Endothelial cell (in vitro differentiated cells): ENCODE measurements at regions not wholly inside any gene's neighbourhood (a gene's known extent, or its start where the extent isn't known, plus 50 kb on each side); places are given as distances from the start of the nearest gene placed in this dataset.

ENCODE experiments used
- DNase-seq: peaks from one replicate; pipeline ENCODE4 v3.0.0; 2021; ENCODE audit warnings: low spot score
- H3K27ac Mint-ChIP-seq: one replicate; pipeline ENCODE4 v1.8.0; 2021; ENCODE audit warnings: mixed read lengths, inconsistent platforms; ENCODE audit not compliant: unreplicated experiment
- H3K27me3 Mint-ChIP-seq: one replicate; pipeline ENCODE4 v1.8.0; 2021; ENCODE audit warnings: mild to moderate bottlenecking, moderate library complexity, mixed read lengths, inconsistent platforms; ENCODE audit not compliant: unreplicated experiment
- H3K36me3 Mint-ChIP-seq: one replicate; pipeline ENCODE4 v1.8.0; 2021; ENCODE audit warnings: mild to moderate bottlenecking, low read depth, mixed read lengths, inconsistent platforms; ENCODE audit not compliant: unreplicated experiment
- H3K4me1 Mint-ChIP-seq: one replicate; pipeline ENCODE4 v1.8.0; 2021; ENCODE audit warnings: mild to moderate bottlenecking, mixed read lengths, inconsistent platforms; ENCODE audit not compliant: unreplicated experiment
- H3K4me3 Mint-ChIP-seq: one replicate; pipeline ENCODE4 v1.8.0; 2021; ENCODE audit warnings: mild to moderate bottlenecking, mixed read lengths, inconsistent platforms; ENCODE audit not compliant: unreplicated experiment
- H3K9me3 Mint-ChIP-seq: one replicate; pipeline ENCODE4 v1.8.0; 2021; ENCODE audit warnings: mixed read lengths, inconsistent platforms; ENCODE audit not compliant: unreplicated experiment
- CTCF ChIP-seq: fragments of 200-600 bp; sonication (generic); IDR thresholded peaks from one replicate; pipeline ENCODE4 v1.5.0; 2021; ENCODE audit warnings: antibody characterized with exemption; ENCODE audit not compliant: unreplicated experiment

GRCh38 chr4:30667919-30668318 is 52.2 kb upstream of the PCDH7 start:
- no peak overlapping the region for H3K4me3 Mint-ChIP-seq

GRCh38 chr4:30670206-30670605 is 50.0 kb upstream of the PCDH7 start:
- H3K4me1 Mint-ChIP-seq: no peaks in the 10 kb centered on the region
- no peaks in the 10 kb centered on the region for H3K36me3 Mint-ChIP-seq
- no peak overlapping the region for H3K27ac Mint-ChIP-seq
- no peak for DNase-seq
- H3K27me3 Mint-ChIP-seq: peaks cover 1% of the 10 kb centered on the region
- no peak for TF ChIP-seq CTCF
- H3K4me3 Mint-ChIP-seq: no peak overlapping the region
- no peaks in the 10 kb centered on the region for H3K9me3 Mint-ChIP-seq

More at GRCh38 chr4:30667919-30668318, 52.2 kb upstream of the PCDH7 start:
- Mint-ChIP-seq H3K27me3 (peaks cover 1% of the 10 kb centered on the region), H3K9me3 (no peaks in the 10 kb centered on the region), H3K4me1 (no peaks in the 10 kb centered on the region), H3K36me3 (no peaks in the 10 kb centered on the region), H3K27ac (no peak overlapping the region)
- no peak for TF ChIP-seq CTCF
- no peak for DNase-seq
